ENCODE measurements at regions not wholly inside any gene's neighbourhood (a gene's known extent, or its start where the extent isn't known, plus 50 kb on each side); places are given as distances from the start of the nearest gene placed in this dataset.

- TF ChIP-seq EZH2phosphoT487 (IDR thresholded peaks at IDR 0.05; ENCODE audit: borderline replicate concordance, low read length): no peak
- TF ChIP-seq, protein P1, sequence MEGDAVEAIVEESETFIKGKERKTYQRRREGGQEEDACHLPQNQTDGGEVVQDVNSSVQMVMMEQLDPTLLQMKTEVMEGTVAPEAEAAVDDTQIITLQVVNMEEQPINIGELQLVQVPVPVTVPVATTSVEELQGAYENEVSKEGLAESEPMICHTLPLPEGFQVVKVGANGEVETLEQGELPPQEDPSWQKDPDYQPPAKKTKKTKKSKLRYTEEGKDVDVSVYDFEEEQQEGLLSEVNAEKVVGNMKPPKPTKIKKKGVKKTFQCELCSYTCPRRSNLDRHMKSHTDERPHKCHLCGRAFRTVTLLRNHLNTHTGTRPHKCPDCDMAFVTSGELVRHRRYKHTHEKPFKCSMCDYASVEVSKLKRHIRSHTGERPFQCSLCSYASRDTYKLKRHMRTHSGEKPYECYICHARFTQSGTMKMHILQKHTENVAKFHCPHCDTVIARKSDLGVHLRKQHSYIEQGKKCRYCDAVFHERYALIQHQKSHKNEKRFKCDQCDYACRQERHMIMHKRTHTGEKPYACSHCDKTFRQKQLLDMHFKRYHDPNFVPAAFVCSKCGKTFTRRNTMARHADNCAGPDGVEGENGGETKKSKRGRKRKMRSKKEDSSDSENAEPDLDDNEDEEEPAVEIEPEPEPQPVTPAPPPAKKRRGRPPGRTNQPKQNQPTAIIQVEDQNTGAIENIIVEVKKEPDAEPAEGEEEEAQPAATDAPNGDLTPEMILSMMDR (IDR thresholded peaks at IDR 0.05; ENCODE audit: low read depth, low read length, poor library complexity, severe bottlenecking): no peak
Observed at GRCh38 chr6:170156448-170157375, 134.2 kb downstream of the DLL1 start.
